GM18526 (cell line): ENCODE measurements at regions not wholly inside any gene's neighbourhood (a gene's known extent, or its start where the extent isn't known, plus 50 kb on each side); places are given as distances from the start of the nearest gene placed in this dataset.

Source experiments
- POLR2A ChIP-seq: IDR thresholded peaks from 3 replicates; pipeline ENCODE4 v1.6.1; 2011; ENCODE audit not compliant: insufficient read length; ENCODE audit errors: extremely low read depth

DNA sequence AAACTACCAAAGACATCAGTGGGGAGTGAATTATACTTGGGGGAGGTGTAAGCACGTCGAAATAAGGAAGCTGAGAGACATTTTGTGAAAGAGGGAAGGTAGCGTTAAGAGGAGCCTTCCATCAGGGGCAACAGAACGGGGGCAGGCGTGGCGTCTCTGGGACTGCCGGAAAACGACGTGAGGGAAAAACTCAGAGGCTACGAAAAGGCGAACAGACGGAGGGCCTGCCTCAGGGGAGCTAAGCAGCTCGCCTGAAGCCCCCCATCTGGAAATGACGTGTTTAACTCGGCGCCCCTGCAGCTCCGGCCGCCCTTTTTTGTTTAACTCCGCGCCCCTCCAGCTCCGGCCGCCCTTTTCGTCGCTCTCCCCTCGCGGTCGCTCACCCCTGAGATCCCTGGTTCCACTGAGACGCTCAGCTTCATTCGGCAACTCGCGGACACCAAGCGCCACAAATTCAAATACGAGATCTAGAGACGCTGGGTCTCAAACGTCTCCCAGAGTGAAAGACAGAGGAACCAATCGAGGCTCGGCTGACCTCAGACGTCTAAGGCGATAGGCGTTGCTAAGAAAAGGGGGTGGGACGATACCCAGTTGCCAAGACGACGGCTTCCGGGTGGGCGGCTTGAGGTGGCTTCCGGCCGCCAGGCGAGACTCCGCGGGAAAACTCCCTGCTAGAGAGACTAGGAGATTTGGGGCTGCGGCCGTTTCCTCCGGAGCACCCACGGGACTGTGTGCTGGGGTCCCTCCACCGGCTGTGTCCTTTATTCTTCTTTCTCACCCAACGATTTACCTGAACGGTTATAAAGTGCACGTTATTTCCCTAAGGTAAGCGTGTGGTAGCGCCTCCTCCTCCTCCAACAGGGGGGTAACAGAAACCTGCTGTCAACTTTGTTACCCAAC lies 383.2 kb downstream of the ZFHX3 start:
- TF ChIP-seq POLR2A = peak; percentile 65

DNA sequence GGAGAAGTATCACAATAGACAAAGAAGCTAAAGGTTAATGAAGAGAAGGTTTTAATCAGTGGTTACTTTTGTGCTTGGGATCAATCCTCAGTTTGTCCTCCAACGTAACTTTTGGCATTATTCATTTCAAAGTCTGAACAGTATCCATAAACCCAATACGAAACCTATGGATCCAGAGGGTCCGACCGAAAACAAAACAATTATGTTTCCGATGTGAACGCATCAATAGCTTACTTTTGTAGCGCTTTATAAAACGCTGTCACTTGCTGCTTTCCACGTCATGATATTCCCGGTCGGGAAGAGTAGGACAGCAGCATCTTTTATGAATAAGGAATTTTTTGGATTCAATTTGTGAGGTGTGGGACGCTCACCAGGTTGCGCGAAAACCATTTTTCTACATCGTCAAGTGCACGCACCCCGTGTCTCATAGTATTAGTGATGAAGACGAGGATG lies 383.8 kb downstream of the ZFHX3 start:
- no peak for TF ChIP-seq POLR2A

DNA sequence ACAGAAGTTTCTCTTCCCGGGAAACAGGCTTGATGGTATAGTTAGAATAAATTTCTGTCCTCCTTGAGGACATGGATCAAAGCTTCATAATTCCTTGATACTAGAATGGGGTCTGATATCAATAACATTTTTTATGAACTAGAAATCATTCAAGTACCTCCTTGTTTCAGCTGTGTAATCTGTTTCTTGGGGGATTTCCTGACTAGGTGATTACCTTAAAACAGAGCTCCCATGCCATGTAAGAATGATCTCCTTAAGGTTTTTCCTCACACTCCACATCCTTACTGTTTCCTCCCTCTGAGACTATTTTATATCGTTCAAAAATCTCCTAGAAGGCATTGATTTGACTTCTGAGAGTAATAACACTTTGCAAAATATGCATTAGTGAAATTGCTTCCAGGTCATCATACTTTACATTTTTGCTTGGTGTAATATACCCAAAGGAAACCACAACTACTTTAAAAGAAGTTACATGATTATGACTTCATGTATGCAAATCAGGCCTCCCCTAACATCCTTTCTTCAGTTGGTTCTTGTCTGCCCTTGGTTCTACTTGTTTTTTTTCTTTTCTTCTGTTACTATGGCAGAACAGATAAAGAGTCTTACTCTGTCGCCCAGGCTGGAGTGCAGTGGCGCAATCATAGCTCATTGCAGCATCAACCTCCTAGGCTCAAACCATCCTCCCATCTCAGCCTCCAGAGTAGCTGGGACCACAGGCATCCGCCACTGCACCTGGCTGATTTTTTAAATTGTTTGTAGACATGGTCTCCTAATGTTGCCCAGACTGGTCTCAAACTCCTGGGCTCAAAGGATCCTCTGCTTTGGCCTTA lies 388.8 kb downstream of the ZFHX3 start:
- no peak for TF ChIP-seq POLR2A

- no peak for TF ChIP-seq POLR2A
Observed at GRCh38 chr16:72657791-72658190, 390.1 kb downstream of the ZFHX3 start.

GRCh38 chr16:72657164-72657563 lies 390.8 kb downstream of the ZFHX3 start:
- TF ChIP-seq POLR2A = no peak

GRCh38 chr16:72654535-72654934 lies 393.4 kb downstream of the ZFHX3 start:
- TF ChIP-seq POLR2A = no peak

- TF ChIP-seq POLR2A = no peak
Observed at GRCh38 chr16:72649254-72649944, 398.5 kb downstream of the ZFHX3 start.

GRCh38 chr16:72646615-72647014 lies 401.3 kb downstream of the ZFHX3 start:
- TF ChIP-seq POLR2A = no peak

- TF ChIP-seq POLR2A = no peak
Observed at GRCh38 chr16:72645538-72645937, 402.4 kb downstream of the ZFHX3 start.

DNA sequence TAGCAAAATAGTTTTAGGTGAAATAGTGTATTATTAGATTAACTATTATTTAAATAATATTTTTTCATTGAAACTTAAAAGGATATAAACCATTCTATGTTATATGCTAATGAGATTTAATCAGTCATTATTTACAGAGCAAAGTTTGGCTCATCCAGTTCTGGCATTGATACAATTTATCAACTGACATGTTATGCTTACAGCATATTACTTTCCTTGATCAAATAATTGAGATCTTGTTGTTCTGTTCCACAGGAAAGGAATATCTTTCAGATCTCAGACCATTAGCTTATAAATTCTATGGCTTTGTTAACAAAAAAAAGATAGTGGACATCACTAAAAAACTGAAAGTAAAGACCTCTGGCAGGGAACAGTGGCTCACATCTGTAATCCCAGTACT lies 403.0 kb downstream of the ZFHX3 start:
- TF ChIP-seq POLR2A = no peak

- TF ChIP-seq POLR2A = no peak
Observed at GRCh38 chr16:72639494-72639893, 408.4 kb downstream of the ZFHX3 start.

DNA sequence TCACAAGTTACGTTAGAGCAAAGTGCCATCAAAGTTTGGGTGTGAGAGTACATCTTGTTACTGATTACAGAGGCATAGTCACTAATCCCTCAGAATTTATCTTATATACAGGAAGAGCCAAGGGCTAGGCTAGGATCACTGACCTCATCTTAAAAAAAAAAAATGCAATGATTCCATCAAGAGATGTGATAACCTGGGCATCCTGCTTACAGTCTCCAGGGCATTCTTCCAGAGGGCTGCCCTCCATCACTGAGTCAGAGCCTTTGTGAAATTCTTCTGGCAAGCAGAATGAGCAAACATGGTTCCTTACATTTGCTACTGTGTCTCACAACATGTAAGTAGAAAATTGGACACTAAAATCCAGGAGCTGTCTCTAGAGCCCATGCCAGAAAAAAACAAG lies 410.6 kb downstream of the ZFHX3 start:
- no peak for TF ChIP-seq POLR2A

DNA sequence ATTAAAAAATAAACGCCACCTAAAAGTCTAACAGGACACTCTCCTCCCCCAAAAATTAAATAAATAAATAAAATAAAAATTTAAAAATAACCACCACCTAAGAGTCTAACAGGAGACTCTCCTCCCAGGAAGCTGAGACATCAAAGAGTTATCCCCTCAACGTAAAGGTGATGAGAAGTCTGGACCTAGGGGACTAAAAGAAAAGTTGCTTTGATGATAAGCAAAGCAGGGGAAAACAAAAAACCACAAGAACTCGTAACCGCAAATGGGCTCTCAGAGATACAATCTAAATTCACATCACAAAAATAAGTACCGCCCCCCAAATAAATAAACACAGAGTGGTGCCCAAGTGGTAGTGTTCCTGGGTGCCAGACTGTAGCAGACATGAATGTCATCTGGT lies 412.2 kb downstream of the ZFHX3 start:
- TF ChIP-seq POLR2A = no peak

DNA sequence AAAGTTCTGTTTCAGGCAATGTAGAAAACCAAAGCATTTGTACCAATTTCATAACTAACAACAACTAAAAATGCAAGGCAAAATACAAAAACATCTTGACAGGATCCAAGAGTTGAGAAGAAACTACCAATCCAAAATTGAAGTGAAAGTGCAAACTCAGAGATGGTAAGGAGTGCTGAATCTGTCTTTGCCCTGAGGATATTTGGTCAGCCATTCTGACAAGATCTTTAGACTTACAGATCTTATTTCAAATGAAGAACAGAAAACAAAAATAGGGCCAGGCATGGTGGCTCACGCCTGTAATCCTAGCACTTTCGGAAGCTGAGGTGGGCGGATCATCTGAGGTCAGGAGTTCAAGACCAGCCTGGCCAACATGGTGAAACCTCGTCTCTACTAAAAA lies 412.8 kb downstream of the ZFHX3 start:
- no peak for TF ChIP-seq POLR2A

GRCh38 chr16:72626623-72627022 lies 421.3 kb downstream of the ZFHX3 start:
- TF ChIP-seq POLR2A = no peak
